HepG2 (cell line): ENCODE measurements at regions not wholly inside any gene's neighbourhood (a gene's known extent, or its start where the extent isn't known, plus 50 kb on each side); places are given as distances from the start of the nearest gene placed in this dataset.

Experiments used
- ATM ChIP-seq: fragments of 450-650 bp; IDR thresholded peaks from 2 replicates; pipeline ENCODE4 v1.7.1; 2017; ENCODE audit warnings: mild to moderate bottlenecking, borderline replicate concordance
- KLF13 ChIP-seq: sonication (generic); formaldehyde crosslinking; IDR thresholded peaks from 2 replicates; pipeline ENCODE4 v1.4.0; 2020; ENCODE audit warnings: mild to moderate bottlenecking, missing genetic modification reagents
- MTF2 ChIP-seq: sonication (generic); formaldehyde crosslinking; IDR thresholded peaks from 2 replicates; pipeline ENCODE4 v1.5.0; 2020; ENCODE audit warnings: missing genetic modification reagents, borderline replicate concordance
- MXD4 ChIP-seq: IDR thresholded peaks from 2 replicates; pipeline ENCODE4 v1.6.1; 2016; ENCODE audit warnings: mild to moderate bottlenecking, missing biosample characterization, missing genetic modification reagents
- TF ChIP-seq, protein P1 (sequence below): sonication (generic); formaldehyde crosslinking; IDR thresholded peaks from 2 replicates; pipeline ENCODE4 v1.4.0; 2020; ENCODE audit warnings: missing genetic modification reagents

DNA sequence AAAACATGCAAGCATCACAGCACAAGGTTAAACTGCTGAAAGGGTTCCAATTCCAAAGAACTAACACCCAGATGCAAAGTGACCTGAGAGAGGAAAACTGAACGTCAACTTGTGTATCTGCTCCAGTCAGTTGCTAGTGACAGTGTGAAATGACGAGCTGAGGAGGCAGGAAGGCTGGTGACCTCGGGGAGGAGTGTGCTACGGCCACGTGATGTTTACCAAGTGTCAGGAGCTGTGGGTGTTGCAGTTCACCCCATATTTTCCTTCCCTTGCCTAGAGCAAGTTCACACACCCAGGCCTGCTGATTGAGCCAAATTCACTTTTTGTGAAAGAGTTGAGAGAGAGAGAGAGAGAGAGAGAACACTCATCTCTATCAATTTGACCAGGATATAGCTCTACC, 231.6 kb upstream of the ANKH start:
- TF ChIP-seq MXD4 (CRISPR knock-in tag) (no peak), ATM (no peak), MTF2 (CRISPR knock-in tag) (no peak), KLF13 (CRISPR knock-in tag) (no peak)
- TF ChIP-seq, protein P1, sequence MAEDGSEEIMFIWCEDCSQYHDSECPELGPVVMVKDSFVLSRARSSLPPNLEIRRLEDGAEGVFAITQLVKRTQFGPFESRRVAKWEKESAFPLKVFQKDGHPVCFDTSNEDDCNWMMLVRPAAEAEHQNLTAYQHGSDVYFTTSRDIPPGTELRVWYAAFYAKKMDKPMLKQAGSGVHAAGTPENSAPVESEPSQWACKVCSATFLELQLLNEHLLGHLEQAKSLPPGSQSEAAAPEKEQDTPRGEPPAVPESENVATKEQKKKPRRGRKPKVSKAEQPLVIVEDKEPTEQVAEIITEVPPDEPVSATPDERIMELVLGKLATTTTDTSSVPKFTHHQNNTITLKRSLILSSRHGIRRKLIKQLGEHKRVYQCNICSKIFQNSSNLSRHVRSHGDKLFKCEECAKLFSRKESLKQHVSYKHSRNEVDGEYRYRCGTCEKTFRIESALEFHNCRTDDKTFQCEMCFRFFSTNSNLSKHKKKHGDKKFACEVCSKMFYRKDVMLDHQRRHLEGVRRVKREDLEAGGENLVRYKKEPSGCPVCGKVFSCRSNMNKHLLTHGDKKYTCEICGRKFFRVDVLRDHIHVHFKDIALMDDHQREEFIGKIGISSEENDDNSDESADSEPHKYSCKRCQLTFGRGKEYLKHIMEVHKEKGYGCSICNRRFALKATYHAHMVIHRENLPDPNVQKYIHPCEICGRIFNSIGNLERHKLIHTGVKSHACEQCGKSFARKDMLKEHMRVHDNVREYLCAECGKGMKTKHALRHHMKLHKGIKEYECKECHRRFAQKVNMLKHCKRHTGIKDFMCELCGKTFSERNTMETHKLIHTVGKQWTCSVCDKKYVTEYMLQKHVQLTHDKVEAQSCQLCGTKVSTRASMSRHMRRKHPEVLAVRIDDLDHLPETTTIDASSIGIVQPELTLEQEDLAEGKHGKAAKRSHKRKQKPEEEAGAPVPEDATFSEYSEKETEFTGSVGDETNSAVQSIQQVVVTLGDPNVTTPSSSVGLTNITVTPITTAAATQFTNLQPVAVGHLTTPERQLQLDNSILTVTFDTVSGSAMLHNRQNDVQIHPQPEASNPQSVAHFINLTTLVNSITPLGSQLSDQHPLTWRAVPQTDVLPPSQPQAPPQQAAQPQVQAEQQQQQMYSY (CRISPR knock-in tag) = no peak
